Epithelial cell of esophagus (primary cell): ENCODE measurements at regions not wholly inside any gene's neighbourhood (a gene's known extent, or its start where the extent isn't known, plus 50 kb on each side); places are given as distances from the start of the nearest gene placed in this dataset.

Experiments used
- DNase-seq: peaks from one replicate; pipeline ENCODE4 v3.0.0; 2010; ENCODE audit warnings: low read depth
- H3K4me3 ChIP-seq: 2 replicates; pipeline ENCODE4 v1.5.1; 2011; ENCODE audit warnings: mild to moderate bottlenecking, low read length, control low read depth
- CTCF ChIP-seq: IDR thresholded peaks from 2 replicates; pipeline ENCODE4 v1.5.1; 2011; ENCODE audit warnings: low read depth, mild to moderate bottlenecking, low read length, control low read depth, inconsistent platforms; ENCODE audit not compliant: insufficient read depth; ENCODE audit errors: missing control alignments

GRCh38 chr15:46312133-46312740 is 677.4 kb downstream of the SQOR start:
- DNase-seq: peak; percentile 69
- no peak overlapping the region for H3K4me3 ChIP-seq
- TF ChIP-seq CTCF: peak; percentile 98

GRCh38 chr15:46315434-46315833 is 680.6 kb downstream of the SQOR start:
- no peak for TF ChIP-seq CTCF
- H3K4me3 ChIP-seq: no peak overlapping the region
- no peak for DNase-seq

GRCh38 chr15:46316024-46316423 is 681.2 kb downstream of the SQOR start:
- no peak for DNase-seq
- H3K4me3 ChIP-seq: no peak overlapping the region
- TF ChIP-seq CTCF: no peak

- no peak for TF ChIP-seq CTCF
- DNase-seq: no peak
- no peak overlapping the region for H3K4me3 ChIP-seq
Observed at GRCh38 chr15:46317029-46317428, 682.2 kb downstream of the SQOR start.

GRCh38 chr15:46322753-46323152 is 687.9 kb downstream of the SQOR start:
- DNase-seq: no peak
- H3K4me3 ChIP-seq: no peak overlapping the region
- TF ChIP-seq CTCF: no peak

GRCh38 chr15:46326173-46326572 is 691.3 kb downstream of the SQOR start:
- no peak for DNase-seq
- no peak overlapping the region for H3K4me3 ChIP-seq
- no peak for TF ChIP-seq CTCF

GRCh38 chr15:46328821-46329220 is 694.0 kb downstream of the SQOR start:
- H3K4me3 ChIP-seq: no peak overlapping the region
- DNase-seq: no peak
- no peak for TF ChIP-seq CTCF
